WTC11 (cell line): ENCODE measurements at regions not wholly inside any gene's neighbourhood (a gene's known extent, or its start where the extent isn't known, plus 50 kb on each side); places are given as distances from the start of the nearest gene placed in this dataset.
"Not testable (repeated sequence)": the region's sequence is repeated elsewhere in the genome, so short reads cannot be mapped to it uniquely, and the experiment has no call there.

ENCODE experiments used
- CREM ChIP-seq: sonication (generic); formaldehyde crosslinking; IDR thresholded peaks from 2 replicates; pipeline ENCODE4 v1.8.1; 2022; ENCODE audit warnings: mild to moderate bottlenecking, missing genetic modification reagents, moderate library complexity
- ESRRA ChIP-seq: sonication (generic); formaldehyde crosslinking; IDR thresholded peaks from 2 replicates; pipeline ENCODE4 v1.8.1; 2022; ENCODE audit warnings: mild to moderate bottlenecking, missing genetic modification reagents, borderline replicate concordance
- FOXJ3 ChIP-seq: sonication (generic); formaldehyde crosslinking; IDR thresholded peaks from 2 replicates; pipeline ENCODE4 v1.9.0; 2021; ENCODE audit warnings: missing genetic modification reagents, mild to moderate bottlenecking, borderline replicate concordance
- NR1H2 ChIP-seq: sonication (generic); formaldehyde crosslinking; IDR thresholded peaks from 2 replicates; pipeline ENCODE4 v1.9.0; 2021; ENCODE audit warnings: mild to moderate bottlenecking, moderate library complexity, missing genetic modification reagents
- NR2C2 ChIP-seq: sonication (generic); formaldehyde crosslinking; IDR thresholded peaks from 2 replicates; pipeline ENCODE4 v1.8.0; 2022; ENCODE audit warnings: mild to moderate bottlenecking, missing genetic modification reagents
- SMAD3 ChIP-seq: sonication (generic); formaldehyde crosslinking; IDR thresholded peaks from 2 replicates; pipeline ENCODE4 v1.8.0; 2022; ENCODE audit warnings: missing genetic modification reagents, mild to moderate bottlenecking, borderline replicate concordance
- ZNF121 ChIP-seq: sonication (generic); formaldehyde crosslinking; IDR thresholded peaks from 2 replicates; pipeline ENCODE4 v1.8.0; 2023; ENCODE audit warnings: missing genetic modification reagents
- ZNF232 ChIP-seq: sonication (generic); formaldehyde crosslinking; IDR thresholded peaks from 2 replicates; pipeline ENCODE4 v1.8.0; 2022; ENCODE audit warnings: mild to moderate bottlenecking, missing genetic modification reagents
- TF ChIP-seq, protein P1 (sequence below): fragments of 200-600 bp; IDR thresholded peaks from 2 replicates; pipeline ENCODE4 v1.8.0; 2022; ENCODE audit warnings: antibody characterized with exemption
- TF ChIP-seq, protein P2 (sequence below): sonication (generic); formaldehyde crosslinking; IDR thresholded peaks from 2 replicates; pipeline ENCODE4 v1.8.1; 2023; ENCODE audit warnings: mild to moderate bottlenecking, missing genetic modification reagents, moderate library complexity
- TF ChIP-seq, protein P3 (sequence below): sonication (generic); formaldehyde crosslinking; IDR thresholded peaks from 2 replicates; pipeline ENCODE4 v1.8.0; 2023; ENCODE audit warnings: missing genetic modification reagents, mild to moderate bottlenecking, borderline replicate concordance
- TF ChIP-seq, protein P4 (sequence below): sonication (generic); formaldehyde crosslinking; IDR thresholded peaks from 2 replicates; pipeline ENCODE4 v1.8.1; 2022; ENCODE audit warnings: mild to moderate bottlenecking, moderate library complexity, missing genetic modification reagents
- TF ChIP-seq, protein P5 (sequence below): sonication (generic); formaldehyde crosslinking; IDR thresholded peaks from 2 replicates; pipeline ENCODE4 v1.8.1; 2023; ENCODE audit warnings: mild to moderate bottlenecking, missing genetic modification reagents
- TF ChIP-seq, protein P6 (sequence below): sonication (generic); formaldehyde crosslinking; IDR thresholded peaks from 2 replicates; pipeline ENCODE4 v1.8.0; 2022; ENCODE audit warnings: mild to moderate bottlenecking, missing genetic modification reagents

DNA sequence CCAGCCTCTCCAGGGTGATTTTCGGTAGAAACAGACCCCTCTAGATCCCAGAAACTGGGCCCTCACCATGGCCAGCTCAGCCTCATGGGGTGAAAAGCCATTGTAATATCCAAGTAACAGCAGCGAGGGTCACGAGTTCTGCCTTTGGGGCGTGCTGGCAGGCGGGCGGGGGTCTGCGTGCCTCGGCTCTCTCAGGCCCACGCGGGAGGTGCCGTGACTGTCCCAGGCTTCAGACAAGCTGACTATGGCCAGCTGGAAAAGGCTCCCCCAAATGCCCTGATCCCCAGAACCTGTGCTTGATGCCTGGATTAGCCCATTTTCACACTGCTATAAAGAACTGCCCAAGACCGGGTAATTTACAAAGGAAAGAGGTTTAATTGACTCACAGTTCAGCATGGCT is 160.2 kb downstream of the LAT start:
- TF ChIP-seq NR2C2; ESRRA; ZNF121 (CRISPR knock-in tag); NR1H2 (CRISPR knock-in tag); SMAD3; CREM (CRISPR knock-in tag); FOXJ3 (CRISPR knock-in tag); ZNF232 (CRISPR knock-in tag): not testable (repeated sequence)
- TF ChIP-seq, protein P1, sequence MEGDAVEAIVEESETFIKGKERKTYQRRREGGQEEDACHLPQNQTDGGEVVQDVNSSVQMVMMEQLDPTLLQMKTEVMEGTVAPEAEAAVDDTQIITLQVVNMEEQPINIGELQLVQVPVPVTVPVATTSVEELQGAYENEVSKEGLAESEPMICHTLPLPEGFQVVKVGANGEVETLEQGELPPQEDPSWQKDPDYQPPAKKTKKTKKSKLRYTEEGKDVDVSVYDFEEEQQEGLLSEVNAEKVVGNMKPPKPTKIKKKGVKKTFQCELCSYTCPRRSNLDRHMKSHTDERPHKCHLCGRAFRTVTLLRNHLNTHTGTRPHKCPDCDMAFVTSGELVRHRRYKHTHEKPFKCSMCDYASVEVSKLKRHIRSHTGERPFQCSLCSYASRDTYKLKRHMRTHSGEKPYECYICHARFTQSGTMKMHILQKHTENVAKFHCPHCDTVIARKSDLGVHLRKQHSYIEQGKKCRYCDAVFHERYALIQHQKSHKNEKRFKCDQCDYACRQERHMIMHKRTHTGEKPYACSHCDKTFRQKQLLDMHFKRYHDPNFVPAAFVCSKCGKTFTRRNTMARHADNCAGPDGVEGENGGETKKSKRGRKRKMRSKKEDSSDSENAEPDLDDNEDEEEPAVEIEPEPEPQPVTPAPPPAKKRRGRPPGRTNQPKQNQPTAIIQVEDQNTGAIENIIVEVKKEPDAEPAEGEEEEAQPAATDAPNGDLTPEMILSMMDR: not testable (repeated sequence)
- TF ChIP-seq, protein P2, sequence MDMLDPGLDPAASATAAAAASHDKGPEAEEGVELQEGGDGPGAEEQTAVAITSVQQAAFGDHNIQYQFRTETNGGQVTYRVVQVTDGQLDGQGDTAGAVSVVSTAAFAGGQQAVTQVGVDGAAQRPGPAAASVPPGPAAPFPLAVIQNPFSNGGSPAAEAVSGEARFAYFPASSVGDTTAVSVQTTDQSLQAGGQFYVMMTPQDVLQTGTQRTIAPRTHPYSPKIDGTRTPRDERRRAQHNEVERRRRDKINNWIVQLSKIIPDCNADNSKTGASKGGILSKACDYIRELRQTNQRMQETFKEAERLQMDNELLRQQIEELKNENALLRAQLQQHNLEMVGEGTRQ: not testable (repeated sequence)
- TF ChIP-seq, protein P3, sequence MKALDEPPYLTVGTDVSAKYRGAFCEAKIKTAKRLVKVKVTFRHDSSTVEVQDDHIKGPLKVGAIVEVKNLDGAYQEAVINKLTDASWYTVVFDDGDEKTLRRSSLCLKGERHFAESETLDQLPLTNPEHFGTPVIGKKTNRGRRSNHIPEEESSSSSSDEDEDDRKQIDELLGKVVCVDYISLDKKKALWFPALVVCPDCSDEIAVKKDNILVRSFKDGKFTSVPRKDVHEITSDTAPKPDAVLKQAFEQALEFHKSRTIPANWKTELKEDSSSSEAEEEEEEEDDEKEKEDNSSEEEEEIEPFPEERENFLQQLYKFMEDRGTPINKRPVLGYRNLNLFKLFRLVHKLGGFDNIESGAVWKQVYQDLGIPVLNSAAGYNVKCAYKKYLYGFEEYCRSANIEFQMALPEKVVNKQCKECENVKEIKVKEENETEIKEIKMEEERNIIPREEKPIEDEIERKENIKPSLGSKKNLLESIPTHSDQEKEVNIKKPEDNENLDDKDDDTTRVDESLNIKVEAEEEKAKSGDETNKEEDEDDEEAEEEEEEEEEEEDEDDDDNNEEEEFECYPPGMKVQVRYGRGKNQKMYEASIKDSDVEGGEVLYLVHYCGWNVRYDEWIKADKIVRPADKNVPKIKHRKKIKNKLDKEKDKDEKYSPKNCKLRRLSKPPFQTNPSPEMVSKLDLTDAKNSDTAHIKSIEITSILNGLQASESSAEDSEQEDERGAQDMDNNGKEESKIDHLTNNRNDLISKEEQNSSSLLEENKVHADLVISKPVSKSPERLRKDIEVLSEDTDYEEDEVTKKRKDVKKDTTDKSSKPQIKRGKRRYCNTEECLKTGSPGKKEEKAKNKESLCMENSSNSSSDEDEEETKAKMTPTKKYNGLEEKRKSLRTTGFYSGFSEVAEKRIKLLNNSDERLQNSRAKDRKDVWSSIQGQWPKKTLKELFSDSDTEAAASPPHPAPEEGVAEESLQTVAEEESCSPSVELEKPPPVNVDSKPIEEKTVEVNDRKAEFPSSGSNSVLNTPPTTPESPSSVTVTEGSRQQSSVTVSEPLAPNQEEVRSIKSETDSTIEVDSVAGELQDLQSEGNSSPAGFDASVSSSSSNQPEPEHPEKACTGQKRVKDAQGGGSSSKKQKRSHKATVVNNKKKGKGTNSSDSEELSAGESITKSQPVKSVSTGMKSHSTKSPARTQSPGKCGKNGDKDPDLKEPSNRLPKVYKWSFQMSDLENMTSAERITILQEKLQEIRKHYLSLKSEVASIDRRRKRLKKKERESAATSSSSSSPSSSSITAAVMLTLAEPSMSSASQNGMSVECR (CRISPR knock-in tag): not testable (repeated sequence)
- TF ChIP-seq, protein P4, sequence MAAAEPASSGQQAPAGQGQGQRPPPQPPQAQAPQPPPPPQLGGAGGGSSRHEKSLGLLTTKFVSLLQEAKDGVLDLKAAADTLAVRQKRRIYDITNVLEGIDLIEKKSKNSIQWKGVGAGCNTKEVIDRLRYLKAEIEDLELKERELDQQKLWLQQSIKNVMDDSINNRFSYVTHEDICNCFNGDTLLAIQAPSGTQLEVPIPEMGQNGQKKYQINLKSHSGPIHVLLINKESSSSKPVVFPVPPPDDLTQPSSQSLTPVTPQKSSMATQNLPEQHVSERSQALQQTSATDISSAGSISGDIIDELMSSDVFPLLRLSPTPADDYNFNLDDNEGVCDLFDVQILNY (CRISPR knock-in tag): not testable (repeated sequence)
- TF ChIP-seq, protein P5, sequence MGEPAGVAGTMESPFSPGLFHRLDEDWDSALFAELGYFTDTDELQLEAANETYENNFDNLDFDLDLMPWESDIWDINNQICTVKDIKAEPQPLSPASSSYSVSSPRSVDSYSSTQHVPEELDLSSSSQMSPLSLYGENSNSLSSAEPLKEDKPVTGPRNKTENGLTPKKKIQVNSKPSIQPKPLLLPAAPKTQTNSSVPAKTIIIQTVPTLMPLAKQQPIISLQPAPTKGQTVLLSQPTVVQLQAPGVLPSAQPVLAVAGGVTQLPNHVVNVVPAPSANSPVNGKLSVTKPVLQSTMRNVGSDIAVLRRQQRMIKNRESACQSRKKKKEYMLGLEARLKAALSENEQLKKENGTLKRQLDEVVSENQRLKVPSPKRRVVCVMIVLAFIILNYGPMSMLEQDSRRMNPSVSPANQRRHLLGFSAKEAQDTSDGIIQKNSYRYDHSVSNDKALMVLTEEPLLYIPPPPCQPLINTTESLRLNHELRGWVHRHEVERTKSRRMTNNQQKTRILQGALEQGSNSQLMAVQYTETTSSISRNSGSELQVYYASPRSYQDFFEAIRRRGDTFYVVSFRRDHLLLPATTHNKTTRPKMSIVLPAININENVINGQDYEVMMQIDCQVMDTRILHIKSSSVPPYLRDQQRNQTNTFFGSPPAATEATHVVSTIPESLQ (CRISPR knock-in tag): not testable (repeated sequence)
- TF ChIP-seq, protein P6, sequence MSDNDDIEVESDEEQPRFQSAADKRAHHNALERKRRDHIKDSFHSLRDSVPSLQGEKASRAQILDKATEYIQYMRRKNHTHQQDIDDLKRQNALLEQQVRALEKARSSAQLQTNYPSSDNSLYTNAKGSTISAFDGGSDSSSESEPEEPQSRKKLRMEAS (CRISPR knock-in tag): not testable (repeated sequence)
